GM21723 (cell line): ENCODE measurements at regions not wholly inside any gene's neighbourhood (a gene's known extent, or its start where the extent isn't known, plus 50 kb on each side); places are given as distances from the start of the nearest gene placed in this dataset.

Experiments used
- ATAC-seq: cut with Tn5 transposase; IDR thresholded peaks from one replicate; pipeline ENCODE4 v1.9.1; 2021; ENCODE audit warnings: mild to moderate bottlenecking, moderate library complexity; ENCODE audit not compliant: unreplicated experiment

GRCh38 chr3:127106053-127106452 lies 86.9 kb upstream of the PRR23E start:
- ATAC-seq, result no peak

- ATAC-seq, result no peak
Observed at GRCh38 chr3:127106456-127106855, 86.5 kb upstream of the PRR23E start.

GRCh38 chr3:127107002-127107401 lies 85.9 kb upstream of the PRR23E start:
- ATAC-seq, result no peak

GRCh38 chr3:127107491-127108375 lies 85.2 kb upstream of the PRR23E start:
- no peak for ATAC-seq

- ATAC-seq, result no peak
Observed at GRCh38 chr3:127108796-127109195, 84.1 kb upstream of the PRR23E start.

GRCh38 chr3:127110982-127111693 lies 81.8 kb upstream of the PRR23E start:
- ATAC-seq, result no peak

GRCh38 chr3:127112796-127113570 lies 79.9 kb upstream of the PRR23E start:
- no peak for ATAC-seq

- ATAC-seq, result no peak
Observed at GRCh38 chr3:127113571-127113891, 79.4 kb upstream of the PRR23E start.

- ATAC-seq, result no peak
Observed at GRCh38 chr3:127114337-127115070, 78.4 kb upstream of the PRR23E start.

- no peak for ATAC-seq
Observed at GRCh38 chr3:127115691-127116351, 77.1 kb upstream of the PRR23E start.

- no peak for ATAC-seq
Observed at GRCh38 chr3:127118366-127118765, 74.6 kb upstream of the PRR23E start.

- no peak for ATAC-seq
Observed at GRCh38 chr3:127119693-127120464, 73.1 kb upstream of the PRR23E start.

GRCh38 chr3:127120851-127121647 lies 71.9 kb upstream of the PRR23E start:
- ATAC-seq, result no peak

- ATAC-seq, result no peak
Observed at GRCh38 chr3:127121885-127122284, 71.0 kb upstream of the PRR23E start.

GRCh38 chr3:127123533-127123932 lies 69.4 kb upstream of the PRR23E start:
- ATAC-seq, result no peak

GRCh38 chr3:127124120-127124519 lies 68.8 kb upstream of the PRR23E start:
- ATAC-seq, result no peak

GRCh38 chr3:127131424-127132170 lies 61.3 kb upstream of the PRR23E start:
- no peak for ATAC-seq

GRCh38 chr3:127132876-127133275 lies 60.1 kb upstream of the PRR23E start:
- ATAC-seq, result no peak
